Ascending aorta (tissue), 2 donors: ENCODE measurements at regions not wholly inside any gene's neighbourhood (a gene's known extent, or its start where the extent isn't known, plus 50 kb on each side); places are given as distances from the start of the nearest gene placed in this dataset.

Experiments used
- DNase-seq, 2 donors: peaks; one replicate each; pipeline ENCODE4 v3.0.0-alpha.2; 2019; ENCODE audit warnings: low spot score in 2 of 2
- H3K27ac ChIP-seq, 2 donors: fragments of 200-600 bp; sonication (generic); one replicate each; pipeline ENCODE4 v1.5.1; 2016 to 2017; ENCODE audit warnings: mild to moderate bottlenecking in 1 of 2
- H3K27me3 ChIP-seq: fragments of 200-600 bp; sonication (generic); one replicate; pipeline ENCODE4 v1.5.1; 2017
- H3K36me3 ChIP-seq, 2 donors: fragments of 200-600 bp; sonication (generic); one replicate each; pipeline ENCODE4 v1.5.1; 2016
- H3K4me1 ChIP-seq, 2 donors: fragments of 200-600 bp; sonication (generic); one replicate each; pipeline ENCODE4 v1.5.1; 2016 to 2017; ENCODE audit warnings: mild to moderate bottlenecking in 1 of 2
- H3K4me3 ChIP-seq, 2 donors: fragments of 200-600 bp; sonication (generic); one replicate each; pipeline ENCODE4 v1.5.1; 2016 to 2017; ENCODE audit warnings: mild to moderate bottlenecking in 1 of 2
- H3K9me3 ChIP-seq, 2 donors: fragments of 200-600 bp; sonication (generic); one replicate each; pipeline ENCODE4 v1.5.1; 2016
- CTCF ChIP-seq, 3 experiments: fragments of 200-600 bp in 2 of 3; fragments of 450-650 bp in 1 of 3; sonication (generic) in 2 of 3; IDR thresholded peaks; one replicate each; pipeline ENCODE4 v1.5.1; 2016 to 2019; ENCODE audit warnings: antibody characterized with exemption in 3 of 3, mild to moderate bottlenecking in 1 of 3, moderate library complexity in 1 of 3
- intact Hi-C: fragments of 100-400 bp; cut with DNase I; formaldehyde crosslinking; loops from one replicate; pipeline ENCODE4 v1.15.1; 2023

- Histone ChIP-seq H3K27ac (no peak overlapping the region), H3K36me3 (no peaks in the 10 kb centered on the region), H3K4me1 (no peaks in the 10 kb centered on the region), H3K27me3 (no peaks in the 10 kb centered on the region), H3K9me3 (no peaks in the 10 kb centered on the region), H3K4me3 (no peak overlapping the region)
- no peak for TF ChIP-seq CTCF (IDR thresholded peaks at IDR 0.05)
- intact Hi-C loops = no loop called here
- DNase-seq = no peak
Measured at GRCh38 chr11:80188076-80188627, 747.3 kb upstream of the TENM4 start.

GRCh38 chr11:80186692-80187091, 745.9 kb upstream of the TENM4 start:
- no peaks in the 10 kb centered on the region for H3K9me3 ChIP-seq
- no peaks in the 10 kb centered on the region for H3K27me3 ChIP-seq
- intact Hi-C loops = no loop called here
- no peak overlapping the region for H3K4me3 ChIP-seq
- H3K4me1 ChIP-seq = no peaks in the 10 kb centered on the region
- no peak for TF ChIP-seq CTCF (IDR thresholded peaks at IDR 0.05)
- DNase-seq = no peak
- H3K27ac ChIP-seq = no peak overlapping the region
- H3K36me3 ChIP-seq = no peaks in the 10 kb centered on the region

GRCh38 chr11:80182901-80183300, 742.1 kb upstream of the TENM4 start:
- Histone ChIP-seq H3K9me3 (no peaks in the 10 kb centered on the region), H3K36me3 (no peaks in the 10 kb centered on the region), H3K4me3 (no peak overlapping the region), H3K4me1 (no peaks in the 10 kb centered on the region), H3K27me3 (no peaks in the 10 kb centered on the region), H3K27ac (no peak overlapping the region)
- intact Hi-C loops = no loop called here
- TF ChIP-seq CTCF (IDR thresholded peaks at IDR 0.05) = no peak
- no peak for DNase-seq

- Histone ChIP-seq H3K9me3 (peaks cover 0 to 7% of the 10 kb centered on the region in 2 donors), H3K27ac (no peak overlapping the region), H3K4me3 (no peak overlapping the region), H3K36me3 (no peaks in the 10 kb centered on the region), H3K27me3 (no peaks in the 10 kb centered on the region), H3K4me1 (no peaks in the 10 kb centered on the region)
- no peak for TF ChIP-seq CTCF (IDR thresholded peaks at IDR 0.05)
- intact Hi-C loops = no loop called here
- DNase-seq = no peak
Measured at GRCh38 chr11:80173371-80174136, 732.7 kb upstream of the TENM4 start.

- Histone ChIP-seq H3K4me3 (no peak overlapping the region), H3K4me1 (no peaks in the 10 kb centered on the region), H3K27ac (no peak overlapping the region), H3K27me3 (no peaks in the 10 kb centered on the region), H3K36me3 (no peaks in the 10 kb centered on the region), H3K9me3 (peaks cover 0 to 7% of the 10 kb centered on the region in 2 donors)
- intact Hi-C loops = no loop called here
- no peak for DNase-seq
- no peak for TF ChIP-seq CTCF (IDR thresholded peaks at IDR 0.05)
Measured at GRCh38 chr11:80168796-80169195, 728.0 kb upstream of the TENM4 start.
